HG02870 (cell line): ENCODE measurements at regions not wholly inside any gene's neighbourhood (a gene's known extent, or its start where the extent isn't known, plus 50 kb on each side); places are given as distances from the start of the nearest gene placed in this dataset.
"Not testable (repeated sequence)": the region's sequence is repeated elsewhere in the genome, so short reads cannot be mapped to it uniquely, and the experiment has no call there.

Source experiments
- ATAC-seq: cut with Tn5 transposase; IDR thresholded peaks from one replicate; pipeline ENCODE4 v1.9.1; 2021; ENCODE audit warnings: mild to moderate bottlenecking, moderate library complexity; ENCODE audit not compliant: unreplicated experiment

DNA sequence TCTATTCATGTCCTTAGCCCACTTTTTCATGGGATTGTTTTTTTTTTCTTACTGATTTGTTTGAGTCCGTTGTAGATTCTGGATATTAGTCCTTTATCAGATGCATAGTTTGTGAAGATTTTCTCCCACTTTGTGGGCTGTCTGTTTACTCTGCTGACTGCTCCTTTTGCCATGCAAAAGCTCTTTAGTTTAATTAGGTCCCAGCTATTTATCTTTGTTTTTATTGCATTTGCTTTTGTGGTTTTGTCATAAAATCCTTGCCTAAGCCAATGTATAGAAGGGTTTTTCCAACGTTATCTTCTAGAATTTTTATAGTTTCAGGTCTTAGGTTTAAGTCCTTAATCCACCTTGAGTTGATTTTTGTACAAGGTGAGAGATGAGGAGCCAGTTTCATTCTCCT, 358.9 kb downstream of the ADAMTS20 start:
- not testable (repeated sequence) for ATAC-seq

DNA sequence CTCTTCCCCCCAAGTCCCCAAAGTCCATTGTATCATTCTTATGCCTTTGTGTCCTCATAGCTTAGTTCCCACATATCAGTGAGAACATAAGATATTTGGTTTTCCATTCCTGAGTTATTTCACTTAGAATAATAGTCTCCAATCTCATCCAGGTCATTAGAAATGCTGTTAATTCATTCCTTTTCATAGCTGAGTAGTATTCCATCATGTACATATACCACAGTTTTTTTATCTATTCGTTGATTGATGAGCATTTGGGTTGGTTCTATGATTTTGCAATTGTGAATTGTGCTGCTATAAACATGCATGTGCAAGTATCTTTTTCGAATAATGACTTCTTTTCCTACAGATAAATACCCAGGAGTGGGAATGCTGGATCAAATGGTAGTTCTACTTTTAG, 359.6 kb downstream of the ADAMTS20 start:
- not testable (repeated sequence) for ATAC-seq

GRCh38 chr12:43180242-43180641, 371.8 kb downstream of the ADAMTS20 start:
- no peak for ATAC-seq

DNA sequence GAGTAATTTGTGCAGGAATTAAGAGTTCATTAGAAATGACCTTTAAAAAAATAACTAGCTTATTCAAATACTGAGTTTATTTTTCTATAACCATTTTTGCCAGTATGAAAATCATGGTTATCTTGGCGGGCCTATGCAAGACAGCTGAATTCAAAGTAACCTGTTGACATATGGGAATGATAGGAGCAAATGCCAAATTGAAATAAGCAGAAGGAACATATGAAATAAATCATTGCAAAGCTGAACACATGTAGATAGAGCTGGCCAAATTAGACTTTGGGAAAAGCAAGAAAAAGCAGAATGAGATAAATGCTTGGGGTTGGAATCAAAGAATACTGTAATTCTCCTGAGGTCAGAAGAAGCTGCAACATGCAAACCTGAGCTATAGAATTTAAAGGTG, 372.5 kb downstream of the ADAMTS20 start:
- no peak for ATAC-seq

DNA sequence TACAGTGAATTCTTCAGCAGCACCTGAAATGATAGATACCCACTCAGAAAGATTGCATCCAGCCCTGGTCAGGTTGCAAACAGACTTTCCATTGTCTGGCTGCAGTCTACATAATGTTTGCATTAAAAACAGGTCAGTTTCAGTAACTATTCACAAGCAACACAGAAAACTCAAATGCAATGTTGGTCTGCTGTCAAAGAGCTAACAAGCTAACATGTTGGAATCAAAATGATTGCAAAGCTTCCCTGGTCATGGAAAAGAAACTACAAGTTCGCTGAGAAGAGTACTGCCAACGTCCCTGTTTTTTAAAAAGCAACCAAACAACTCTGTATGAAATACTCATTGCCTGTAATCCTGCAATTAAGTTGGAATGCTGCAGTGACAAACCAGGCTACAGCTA, 374.7 kb downstream of the ADAMTS20 start:
- no peak for ATAC-seq

DNA sequence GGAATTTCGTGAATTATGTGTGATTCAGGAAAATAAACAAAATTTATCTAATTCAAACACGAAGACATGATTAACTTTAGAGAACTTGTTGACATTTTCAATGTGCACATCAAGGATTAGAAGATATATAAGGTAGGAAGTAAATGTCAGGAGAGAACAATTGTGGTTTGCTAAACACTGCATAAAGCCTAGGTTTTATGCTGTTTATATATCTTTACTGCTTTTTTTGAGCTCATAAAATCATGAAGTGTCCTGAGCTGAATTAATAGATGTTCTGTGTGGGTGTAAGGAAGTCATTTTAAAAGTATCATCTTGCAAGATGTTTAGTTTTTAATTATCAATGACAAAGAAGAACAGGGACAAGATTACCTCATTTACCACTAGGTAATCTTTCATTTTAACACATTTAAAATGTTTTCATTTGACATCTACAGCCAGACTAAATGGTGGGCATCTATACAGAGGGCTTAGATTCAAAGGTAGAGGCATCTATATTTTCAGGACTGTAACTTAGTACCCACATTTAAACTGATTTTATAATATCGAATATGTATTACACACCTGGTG, 382.8 kb downstream of the ADAMTS20 start:
- no peak for ATAC-seq

DNA sequence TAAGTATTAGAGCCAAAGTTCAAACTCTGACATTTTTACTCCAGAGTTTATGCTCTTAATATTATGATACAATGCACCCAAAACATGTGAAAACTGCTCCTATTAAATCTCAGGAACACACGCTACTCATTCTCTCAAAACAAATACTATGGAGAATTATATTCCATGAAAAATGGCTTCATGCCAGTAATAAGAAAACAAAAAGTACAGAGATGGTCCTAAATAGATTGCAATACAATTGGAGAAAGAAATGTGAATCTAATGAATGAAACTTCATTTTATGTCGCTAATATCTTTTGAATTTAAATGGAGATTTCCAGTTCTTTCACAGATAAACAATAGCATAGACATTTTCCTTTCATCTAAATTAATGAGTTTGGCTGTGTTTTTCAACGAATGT, 384.3 kb downstream of the ADAMTS20 start:
- ATAC-seq: no peak

GRCh38 chr12:43165351-43165750, 386.7 kb downstream of the ADAMTS20 start:
- ATAC-seq: no peak

GRCh38 chr12:43162138-43162537, 389.9 kb downstream of the ADAMTS20 start:
- no peak for ATAC-seq

- ATAC-seq: no peak
Measured at GRCh38 chr12:43159506-43159905, 392.5 kb downstream of the ADAMTS20 start.

- no peak for ATAC-seq
Measured at GRCh38 chr12:43158126-43158525, 393.9 kb downstream of the ADAMTS20 start.

- ATAC-seq: no peak
Measured at GRCh38 chr12:43155376-43155775, 396.6 kb downstream of the ADAMTS20 start.

GRCh38 chr12:43154498-43155045, 397.4 kb downstream of the ADAMTS20 start:
- no peak for ATAC-seq

DNA sequence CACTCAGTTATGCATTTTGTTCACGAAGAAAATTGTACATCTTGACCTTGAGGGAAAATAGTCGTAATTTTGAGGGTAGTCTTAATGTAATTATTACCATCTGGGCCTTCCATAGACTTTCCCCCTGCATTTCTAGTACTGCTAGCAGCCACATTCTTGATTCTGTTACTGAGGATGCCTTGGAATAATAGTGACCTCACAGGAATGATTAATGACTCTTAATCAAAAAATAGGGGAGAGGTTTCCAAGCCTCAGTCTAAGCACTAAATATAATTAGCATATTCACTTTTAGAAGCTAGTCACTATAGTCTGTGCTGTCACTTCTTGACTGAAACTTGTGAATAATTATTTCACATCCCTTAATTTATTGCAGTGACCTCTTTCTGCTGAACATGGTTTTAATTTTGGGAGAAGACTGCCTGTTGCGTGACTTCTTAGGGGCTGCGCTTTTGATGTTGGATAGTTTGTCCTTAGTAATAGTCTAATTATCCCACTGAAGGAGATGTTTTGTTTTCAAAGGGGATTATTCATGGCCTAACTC, 400.5 kb downstream of the ADAMTS20 start:
- ATAC-seq: no peak

DNA sequence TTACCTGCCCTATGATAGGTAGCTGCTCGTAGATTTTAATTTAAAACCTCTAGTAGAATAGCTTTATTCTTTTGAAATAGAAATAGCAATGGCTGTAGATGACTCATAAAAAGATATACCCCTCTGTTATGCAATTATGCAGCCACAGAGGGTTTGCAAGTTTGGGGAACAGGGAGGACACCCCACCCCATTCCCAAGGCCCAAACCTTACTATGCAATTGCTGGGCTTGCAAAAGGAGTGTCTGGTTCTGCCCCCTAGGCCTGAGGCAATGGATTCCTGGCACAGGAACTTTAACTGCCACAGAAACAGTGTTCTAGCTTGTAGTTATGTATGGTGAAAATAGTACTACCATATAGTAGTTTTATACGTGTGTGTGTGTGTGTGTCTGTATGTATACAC, 403.3 kb downstream of the ADAMTS20 start:
- ATAC-seq: no peak

- no peak for ATAC-seq
Measured at GRCh38 chr12:43147878-43148277, 404.1 kb downstream of the ADAMTS20 start.

- ATAC-seq: no peak
Measured at GRCh38 chr12:43145481-43145880, 406.5 kb downstream of the ADAMTS20 start.

GRCh38 chr12:43143278-43143677, 408.7 kb downstream of the ADAMTS20 start:
- no peak for ATAC-seq

GRCh38 chr12:43132291-43132690, 419.7 kb downstream of the ADAMTS20 start:
- ATAC-seq: no peak

GRCh38 chr12:43131301-43131700, 420.7 kb downstream of the ADAMTS20 start:
- no peak for ATAC-seq

- ATAC-seq: no peak
Measured at GRCh38 chr12:43127886-43128549, 424.0 kb downstream of the ADAMTS20 start.

DNA sequence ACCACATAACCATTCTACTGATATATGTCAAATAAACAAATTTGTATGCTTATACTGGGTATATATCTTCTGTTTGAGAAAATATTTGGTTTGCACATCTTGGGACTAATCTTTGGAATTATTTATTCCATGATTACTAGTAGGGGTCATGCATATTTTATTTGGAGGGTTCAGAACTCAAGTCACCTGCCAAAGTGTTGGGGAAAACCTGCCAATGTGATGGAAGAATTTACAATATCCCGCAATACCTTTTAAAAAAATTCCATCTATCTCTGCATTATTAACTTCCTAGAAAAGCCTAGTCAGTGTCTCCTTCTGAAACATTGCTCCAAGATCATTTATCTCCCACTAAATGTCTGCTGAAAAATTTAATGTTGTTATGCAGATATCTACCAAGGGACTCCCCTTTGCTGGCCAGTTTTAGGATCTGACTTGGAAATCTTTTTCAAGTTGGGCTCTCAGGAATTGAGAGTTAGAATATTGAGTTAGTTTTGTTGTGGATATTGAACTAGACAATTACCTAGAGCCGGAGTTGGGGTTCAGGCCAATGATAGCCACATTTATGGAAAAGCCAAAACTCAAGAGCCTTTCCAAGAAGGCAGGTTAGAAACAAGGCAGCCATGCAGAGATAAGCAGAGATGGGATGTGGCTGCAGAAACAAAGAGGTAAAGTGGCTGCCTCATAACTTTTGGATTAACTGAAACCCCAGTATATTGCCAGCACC, 425.2 kb downstream of the ADAMTS20 start:
- no peak for ATAC-seq
